Prostate gland (tissue), 2 donors: ENCODE measurements at regions not wholly inside any gene's neighbourhood (a gene's known extent, or its start where the extent isn't known, plus 50 kb on each side); places are given as distances from the start of the nearest gene placed in this dataset.

Experiments
- DNase-seq: peaks from one replicate; pipeline ENCODE4 v3.0.0-alpha.2; 2019; ENCODE audit warnings: low spot score
- H3K27ac ChIP-seq, 2 donors: fragments of 200-600 bp; sonication (generic); 2 replicates each; pipeline ENCODE4 v1.5.1; 2017 to 2019
- H3K27me3 ChIP-seq: fragments of 200-600 bp; sonication (generic); replicated peaks from 2 replicates; pipeline ENCODE4 v1.5.1; 2019; ENCODE audit not compliant: insufficient read depth
- H3K36me3 ChIP-seq, 2 donors: fragments of 200-600 bp; sonication (generic); 1 replicate in 1 of 2; 2 replicates in 1 of 2; pipeline versions ENCODE4 v1.5.1 to v1.8.1; 2017 to 2019
- H3K4me1 ChIP-seq: fragments of 200-600 bp; sonication (generic); replicated peaks from 2 replicates; pipeline ENCODE4 v1.5.1; 2019
- H3K4me3 ChIP-seq, 2 donors: fragments of 200-600 bp; sonication (generic); 2 replicates each; pipeline ENCODE4 v1.5.1; 2017 to 2019
- H3K9me3 ChIP-seq: fragments of 200-600 bp; sonication (generic); 2 replicates; pipeline ENCODE4 v1.5.1; 2017
- POLR2A ChIP-seq: fragments of 450-650 bp; IDR thresholded peaks from one replicate; pipeline ENCODE4 v1.6.1; 2016; ENCODE audit warnings: antibody characterized with exemption, mild to moderate bottlenecking
- POLR2AphosphoS5 ChIP-seq: sonication (generic); formaldehyde crosslinking; IDR thresholded peaks from one replicate; pipeline ENCODE4 v1.6.1; 2017; ENCODE audit warnings: antibody characterized with exemption
- WGBS: methylation state at CpG from one replicate; pipeline ENCODE4 v1.1.5; 2018; 5-methylcytosine and 5-hydroxymethylcytosine counted together
- intact Hi-C: fragments of 100-400 bp; cut with DNase I; formaldehyde crosslinking; loops from one replicate; pipeline ENCODE4 v1.14.2; 2022
- TF ChIP-seq, protein P1 (sequence below), 4 experiments: fragments of 200-600 bp in 2 of 4; fragments of 450-650 bp in 2 of 4; sonication (generic) in 2 of 4; IDR thresholded peaks; 1 replicate in 3 of 4; 2 replicates in 1 of 4; pipeline ENCODE4 v1.5.1; 2016 to 2019; ENCODE audit warnings: antibody characterized with exemption in 4 of 4, mild to moderate bottlenecking in 2 of 4, moderate library complexity in 2 of 4

GRCh38 chr16:73610605-73611156, 562.8 kb upstream of the ZFHX3 start:
- 37% methylated on average over 5 of the region's 5 CpGs for WGBS
- no peaks in the 10 kb centered on the region for H3K4me1 ChIP-seq
- intact Hi-C loops, result no loop called here

GRCh38 chr16:73610160-73610559, 562.2 kb upstream of the ZFHX3 start:
- Histone ChIP-seq H3K27me3 (no peaks in the 10 kb centered on the region), H3K36me3 (no peaks in the 10 kb centered on the region), H3K4me3 (no peak overlapping the region), H3K4me1 (no peaks in the 10 kb centered on the region), H3K9me3 (no peaks in the 10 kb centered on the region), H3K27ac (no peak overlapping the region)
- no peak for TF ChIP-seq POLR2AphosphoS5
- no peak for TF ChIP-seq POLR2A
- TF ChIP-seq, protein P1, sequence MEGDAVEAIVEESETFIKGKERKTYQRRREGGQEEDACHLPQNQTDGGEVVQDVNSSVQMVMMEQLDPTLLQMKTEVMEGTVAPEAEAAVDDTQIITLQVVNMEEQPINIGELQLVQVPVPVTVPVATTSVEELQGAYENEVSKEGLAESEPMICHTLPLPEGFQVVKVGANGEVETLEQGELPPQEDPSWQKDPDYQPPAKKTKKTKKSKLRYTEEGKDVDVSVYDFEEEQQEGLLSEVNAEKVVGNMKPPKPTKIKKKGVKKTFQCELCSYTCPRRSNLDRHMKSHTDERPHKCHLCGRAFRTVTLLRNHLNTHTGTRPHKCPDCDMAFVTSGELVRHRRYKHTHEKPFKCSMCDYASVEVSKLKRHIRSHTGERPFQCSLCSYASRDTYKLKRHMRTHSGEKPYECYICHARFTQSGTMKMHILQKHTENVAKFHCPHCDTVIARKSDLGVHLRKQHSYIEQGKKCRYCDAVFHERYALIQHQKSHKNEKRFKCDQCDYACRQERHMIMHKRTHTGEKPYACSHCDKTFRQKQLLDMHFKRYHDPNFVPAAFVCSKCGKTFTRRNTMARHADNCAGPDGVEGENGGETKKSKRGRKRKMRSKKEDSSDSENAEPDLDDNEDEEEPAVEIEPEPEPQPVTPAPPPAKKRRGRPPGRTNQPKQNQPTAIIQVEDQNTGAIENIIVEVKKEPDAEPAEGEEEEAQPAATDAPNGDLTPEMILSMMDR (IDR thresholded peaks at IDR 0.05), result no peak
- WGBS, result 48% methylated on average over 9 of the region's 9 CpGs
- intact Hi-C loops, result no loop called here
- no peak for DNase-seq

More at GRCh38 chr16:73610605-73611156, 562.8 kb upstream of the ZFHX3 start:
- no peak overlapping the region for H3K27ac ChIP-seq
- H3K9me3 ChIP-seq, result no peaks in the 10 kb centered on the region
- TF ChIP-seq, protein P1 (IDR thresholded peaks at IDR 0.05), result no peak
- TF ChIP-seq POLR2AphosphoS5, result no peak
- TF ChIP-seq POLR2A, result no peak
- no peak overlapping the region for H3K4me3 ChIP-seq
- no peak for DNase-seq
- no peaks in the 10 kb centered on the region for H3K27me3 ChIP-seq
- no peaks in the 10 kb centered on the region for H3K36me3 ChIP-seq

DNA sequence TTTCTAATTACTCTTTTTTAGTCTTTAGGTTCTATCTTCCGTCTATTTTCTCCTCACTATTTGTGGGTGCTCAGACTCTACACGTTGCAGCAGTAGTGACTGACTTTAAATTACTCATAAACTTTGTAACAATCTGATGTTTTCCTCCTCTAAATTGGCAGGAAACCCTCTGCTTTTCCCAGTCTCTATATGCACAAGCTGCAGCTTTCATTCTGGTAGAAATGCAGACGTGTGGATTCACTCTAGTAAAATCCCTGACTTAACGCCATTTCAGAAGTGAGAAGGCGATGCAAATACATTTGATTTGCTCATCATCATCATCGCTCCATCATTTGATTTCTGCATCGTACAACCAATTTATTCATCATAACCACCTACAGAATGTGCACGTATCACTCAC, 561.0 kb upstream of the ZFHX3 start:
- Histone ChIP-seq H3K27me3 (no peaks in the 10 kb centered on the region), H3K4me1 (no peaks in the 10 kb centered on the region), H3K36me3 (no peaks in the 10 kb centered on the region), H3K27ac (no peak overlapping the region), H3K9me3 (no peaks in the 10 kb centered on the region), H3K4me3 (no peak overlapping the region)
- WGBS, result 79% methylated on average over 8 of the region's 8 CpGs
- intact Hi-C loops, result no loop called here
- DNase-seq, result no peak
- TF ChIP-seq POLR2A, result no peak
- no peak for TF ChIP-seq POLR2AphosphoS5
- TF ChIP-seq, protein P1 (IDR thresholded peaks at IDR 0.05), result no peak

- intact Hi-C loops, result no loop called here
- no peak overlapping the region for H3K27ac ChIP-seq
- H3K9me3 ChIP-seq, result no peaks in the 10 kb centered on the region
- H3K4me3 ChIP-seq, result no peak overlapping the region
- TF ChIP-seq, protein P1 (IDR thresholded peaks at IDR 0.05), result no peak
- TF ChIP-seq POLR2AphosphoS5, result no peak
- TF ChIP-seq POLR2A, result no peak
- DNase-seq, result no peak
- no peaks in the 10 kb centered on the region for H3K36me3 ChIP-seq
- 84% methylated on average over 5 of the region's 5 CpGs for WGBS
- no peaks in the 10 kb centered on the region for H3K27me3 ChIP-seq
- H3K4me1 ChIP-seq, result no peaks in the 10 kb centered on the region
Observed at GRCh38 chr16:73605309-73605708, 557.4 kb upstream of the ZFHX3 start.

- intact Hi-C loops, result no loop called here
- no peak for DNase-seq
- Histone ChIP-seq H3K4me1 (no peaks in the 10 kb centered on the region), H3K36me3 (no peaks in the 10 kb centered on the region), H3K9me3 (no peaks in the 10 kb centered on the region), H3K4me3 (no peak overlapping the region), H3K27me3 (no peaks in the 10 kb centered on the region), H3K27ac (no peak overlapping the region)
- 75% methylated on average over 3 of the region's 3 CpGs for WGBS
- TF ChIP-seq POLR2AphosphoS5, result no peak
- TF ChIP-seq, protein P1 (IDR thresholded peaks at IDR 0.05), result no peak
- no peak for TF ChIP-seq POLR2A
Observed at GRCh38 chr16:73601911-73602310, 554.0 kb upstream of the ZFHX3 start.
